ENCODE measurements at regions not wholly inside any gene's neighbourhood (a gene's known extent, or its start where the extent isn't known, plus 50 kb on each side); places are given as distances from the start of the nearest gene placed in this dataset.

DNA sequence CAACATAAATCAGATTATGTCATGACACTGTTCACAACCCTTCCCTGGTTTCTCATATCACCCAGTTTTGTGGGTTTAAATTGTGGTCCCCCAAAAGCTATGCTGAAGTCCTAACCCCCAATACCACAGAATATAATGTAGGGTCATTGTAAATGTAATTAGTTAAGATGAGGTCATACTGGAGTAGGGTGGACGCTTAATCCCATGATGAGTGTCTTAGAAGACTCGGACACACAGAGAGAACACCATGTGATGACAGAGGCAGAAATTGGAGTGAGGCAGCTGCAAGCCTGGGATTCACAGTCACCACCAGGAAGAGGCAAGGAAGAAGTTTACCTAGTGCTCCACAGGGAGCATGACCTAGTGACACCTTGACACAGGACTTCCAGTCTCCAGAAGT lies 197.8 kb downstream of the SALL1 start:
- DNase-seq, result no peak

DNA sequence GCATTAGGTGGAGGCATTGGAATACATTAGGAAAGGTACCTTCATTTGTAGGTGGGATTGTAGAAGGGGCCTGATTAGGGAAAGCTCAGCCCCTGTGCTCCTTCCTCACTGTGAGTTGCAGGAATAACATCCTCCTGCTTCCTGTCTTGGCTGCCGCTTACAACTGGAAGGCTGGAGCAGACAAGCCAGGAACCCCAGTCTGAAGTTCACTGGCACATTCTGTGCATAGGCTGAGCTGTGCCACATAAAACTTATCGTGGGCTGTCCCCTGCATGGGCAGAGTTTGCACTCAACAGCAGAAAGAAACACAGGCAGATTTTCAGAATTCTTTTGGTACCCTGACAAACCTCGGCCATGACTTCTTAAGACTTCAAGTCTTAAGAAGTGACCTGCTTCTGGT lies 200.1 kb downstream of the SALL1 start:
- no peak for DNase-seq

DNA sequence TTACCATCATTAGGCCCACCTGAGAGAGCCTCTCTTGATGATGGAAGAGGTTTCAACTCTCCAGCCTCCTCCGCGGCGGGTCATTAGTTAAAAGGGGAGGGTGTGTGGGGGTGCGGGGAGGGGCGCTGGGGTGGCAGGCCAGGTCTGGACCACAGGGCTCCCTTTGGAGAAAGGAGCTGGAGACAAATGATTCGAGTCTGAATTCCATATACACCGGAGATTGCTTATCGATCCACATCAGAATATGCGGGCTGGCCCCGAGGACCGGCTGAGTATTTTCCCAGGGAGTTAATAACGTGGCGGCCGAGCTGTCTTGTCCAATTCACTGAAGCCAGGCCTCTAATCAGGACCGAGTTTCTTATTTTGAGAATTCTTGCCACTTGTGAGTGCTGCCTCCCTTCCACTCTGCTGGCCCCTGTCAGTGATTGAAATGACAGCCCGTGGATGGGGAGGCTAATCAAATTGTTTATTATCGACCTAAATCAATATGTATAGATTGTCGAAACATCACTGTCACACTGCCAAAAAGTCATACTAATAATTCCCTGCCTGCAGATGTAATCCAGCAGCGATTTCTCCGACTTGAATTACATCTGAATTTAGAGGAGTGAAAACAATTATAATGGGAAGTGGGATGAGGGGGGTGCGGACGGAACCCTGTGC lies 202.7 kb downstream of the SALL1 start:
- no peak for DNase-seq

DNA sequence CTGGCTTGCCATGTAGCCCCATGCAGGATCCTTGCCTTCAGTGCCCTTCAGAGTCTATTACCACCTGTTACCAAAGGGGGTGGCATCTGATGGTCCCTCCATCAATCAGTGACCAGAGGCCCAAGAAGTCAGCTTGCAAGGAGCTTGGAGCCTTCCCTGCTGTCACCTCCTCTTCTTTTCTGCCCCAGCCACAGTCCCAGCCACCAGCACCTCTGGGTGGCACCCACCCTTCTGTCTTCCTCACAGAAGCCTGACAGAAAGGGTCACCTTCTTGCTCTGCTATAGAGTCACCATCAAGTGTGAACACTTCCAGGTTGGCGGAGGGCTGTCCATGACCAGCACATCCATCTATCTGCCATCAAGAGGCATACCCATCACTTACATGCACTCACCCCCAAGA lies 203.2 kb downstream of the SALL1 start:
- no peak for DNase-seq

DNA sequence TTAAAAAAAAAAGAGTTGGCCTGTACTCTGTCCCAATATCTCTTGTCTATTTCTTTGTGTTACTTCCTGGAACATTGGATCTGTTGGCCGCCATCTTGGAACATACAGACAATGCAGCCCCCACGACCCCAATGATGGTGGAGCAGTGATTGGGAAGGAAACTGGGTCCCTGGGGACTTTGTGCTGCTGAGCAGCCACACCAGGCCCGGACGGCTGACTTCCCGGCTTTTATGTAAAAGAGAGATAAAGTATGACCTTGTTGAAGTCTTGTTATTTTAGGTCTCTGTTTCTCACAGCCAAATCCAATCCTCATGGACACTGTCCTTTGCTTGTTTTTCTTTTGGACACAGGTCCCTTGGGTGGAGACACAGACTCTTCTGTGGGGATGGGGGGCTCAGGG lies 204.5 kb downstream of the SALL1 start:
- no peak for DNase-seq

DNA sequence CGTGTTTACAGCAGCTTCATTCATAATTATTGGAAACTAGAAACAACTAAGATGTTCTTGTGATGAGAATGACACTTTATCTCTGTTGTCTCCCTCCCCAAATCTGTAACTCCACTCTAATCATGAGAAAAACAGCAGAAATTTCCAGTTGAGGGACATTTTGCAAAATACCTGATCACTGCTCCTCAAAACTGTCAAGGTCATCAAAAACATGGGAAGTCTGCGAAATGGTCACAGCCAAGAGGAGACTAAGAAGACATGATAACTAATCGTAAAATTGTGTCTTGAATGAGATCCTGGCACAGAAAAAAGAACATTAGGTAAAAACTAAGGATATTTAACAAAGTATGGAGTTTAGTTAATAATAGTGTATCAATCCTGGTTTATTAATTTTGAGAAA lies 204.2 kb downstream of the CYLD start:
- no peak for DNase-seq

DNA sequence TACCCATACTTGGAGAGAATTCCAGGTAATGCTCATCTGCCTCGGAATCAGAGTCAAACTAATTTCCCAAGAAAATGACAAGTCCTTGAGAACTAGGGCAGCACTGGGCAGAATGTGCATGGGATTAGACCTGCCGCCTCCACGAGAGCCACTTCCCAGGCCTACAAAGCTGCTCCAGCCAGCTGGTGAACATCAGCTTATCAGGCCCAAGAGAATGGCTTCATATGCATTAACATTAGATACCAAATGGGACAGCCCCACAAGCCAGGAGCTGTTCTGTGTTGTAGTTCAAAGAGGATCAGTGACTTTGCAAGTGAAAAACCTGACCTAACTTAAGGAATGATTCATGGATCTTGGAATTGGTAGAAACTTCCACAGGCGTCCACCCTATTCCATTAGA lies 203.3 kb downstream of the CYLD start:
- DNase-seq, result no peak

DNA sequence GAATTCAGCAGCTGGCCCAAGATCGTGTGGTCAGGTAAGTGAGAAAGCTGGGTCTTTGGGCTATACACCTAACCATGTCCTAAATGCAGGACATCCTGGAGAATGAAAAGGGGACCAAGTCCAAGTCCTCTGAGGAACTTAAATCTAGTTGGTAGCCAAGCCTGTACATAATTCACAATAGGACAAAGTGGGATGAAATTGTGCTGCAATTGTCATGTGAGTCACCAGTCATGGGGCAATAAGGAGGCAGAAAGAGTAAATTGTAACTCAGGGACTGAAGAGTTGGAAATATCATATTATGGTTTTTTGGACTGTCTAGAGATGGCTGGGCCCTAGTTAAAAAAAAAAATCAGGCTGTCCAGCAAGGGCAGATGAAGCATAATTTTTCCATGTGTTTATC lies 202.6 kb downstream of the CYLD start:
- DNase-seq, result no peak

DNA sequence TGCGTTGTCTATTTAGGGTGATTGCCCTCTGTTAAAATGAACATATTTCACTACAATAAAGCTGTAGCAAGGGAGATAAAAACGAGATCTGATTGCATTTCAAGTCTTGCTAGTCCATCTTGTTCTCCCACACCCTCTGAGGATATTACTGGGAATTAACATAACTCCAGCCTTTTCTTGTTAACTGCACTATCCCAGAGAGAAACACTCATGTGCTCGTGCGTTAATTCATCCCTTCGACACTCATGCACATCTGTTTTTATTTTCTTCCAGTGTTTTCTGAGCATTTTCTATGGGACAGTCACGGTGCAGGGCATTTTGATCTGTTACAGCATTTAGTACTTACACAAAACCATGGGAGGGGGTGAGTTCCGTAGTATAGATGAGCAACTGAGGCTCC lies 202.1 kb downstream of the CYLD start:
- no peak for DNase-seq

DNA sequence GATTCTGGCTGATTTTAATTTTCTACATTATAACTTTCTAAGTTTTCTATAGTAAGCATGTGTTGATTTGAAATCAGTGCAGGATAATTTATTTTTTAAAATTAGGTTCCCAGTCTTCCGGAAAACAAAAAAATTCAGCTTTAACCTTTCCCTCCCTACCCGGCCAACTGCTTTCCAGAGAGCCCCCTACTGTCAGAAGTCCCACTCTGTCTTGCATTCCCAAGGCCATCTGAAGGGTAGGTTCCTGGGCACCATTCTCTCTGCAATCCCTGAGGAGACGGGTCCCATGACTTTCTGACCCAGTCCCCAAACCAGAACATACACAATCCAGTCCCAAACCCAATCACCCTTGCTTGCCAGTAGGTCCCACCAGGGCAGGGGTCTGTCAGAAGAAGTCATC lies 200.3 kb downstream of the CYLD start:
- DNase-seq, result no peak

DNA sequence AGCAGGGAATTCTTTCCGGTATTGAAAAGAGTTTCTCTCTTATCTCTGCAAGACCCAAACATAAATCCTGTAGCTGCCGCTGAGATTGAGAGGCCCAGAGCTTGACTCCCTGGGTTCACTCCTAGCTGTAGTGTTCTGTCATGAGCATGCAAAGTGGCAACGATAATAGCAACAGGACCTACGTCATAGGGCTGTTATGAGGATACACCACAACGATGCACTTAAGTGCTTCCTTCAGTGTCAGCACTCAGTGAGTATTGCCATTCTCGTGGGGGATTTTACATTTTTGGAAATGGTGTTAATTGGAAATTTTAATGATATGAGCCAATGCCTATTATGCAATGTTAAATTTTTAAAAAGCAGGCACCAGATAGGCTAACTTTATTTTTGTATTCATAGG lies 199.8 kb downstream of the CYLD start:
- DNase-seq, result no peak

DNA sequence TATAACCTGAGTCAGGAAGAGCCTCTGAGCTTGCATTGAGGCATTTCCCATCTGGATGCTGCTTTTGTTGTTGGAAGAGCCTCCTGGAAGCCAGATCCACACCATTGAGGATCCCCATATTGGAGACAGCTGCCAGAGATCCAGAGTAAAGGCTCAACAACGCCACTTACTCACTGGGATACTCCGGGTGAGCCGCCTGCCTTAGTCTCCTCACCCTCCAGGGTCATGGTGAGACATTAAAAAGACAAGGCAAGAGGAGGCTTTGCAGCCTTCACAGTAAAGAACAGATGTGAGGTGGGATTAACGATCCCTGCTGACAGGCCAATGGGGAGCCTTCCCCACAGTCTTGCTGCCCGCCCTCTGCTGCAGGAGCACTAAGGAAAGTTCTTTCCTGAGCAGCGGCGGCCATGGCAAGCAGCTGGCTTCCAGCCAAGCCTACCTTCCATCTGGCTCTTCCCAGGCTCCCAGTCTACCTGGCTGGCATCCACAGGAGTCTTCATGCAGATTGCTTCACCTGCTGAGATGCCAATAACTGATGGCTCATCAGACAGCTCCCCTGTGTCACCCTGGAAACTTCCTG lies 198.5 kb downstream of the CYLD start:
- DNase-seq, result no peak

DNA sequence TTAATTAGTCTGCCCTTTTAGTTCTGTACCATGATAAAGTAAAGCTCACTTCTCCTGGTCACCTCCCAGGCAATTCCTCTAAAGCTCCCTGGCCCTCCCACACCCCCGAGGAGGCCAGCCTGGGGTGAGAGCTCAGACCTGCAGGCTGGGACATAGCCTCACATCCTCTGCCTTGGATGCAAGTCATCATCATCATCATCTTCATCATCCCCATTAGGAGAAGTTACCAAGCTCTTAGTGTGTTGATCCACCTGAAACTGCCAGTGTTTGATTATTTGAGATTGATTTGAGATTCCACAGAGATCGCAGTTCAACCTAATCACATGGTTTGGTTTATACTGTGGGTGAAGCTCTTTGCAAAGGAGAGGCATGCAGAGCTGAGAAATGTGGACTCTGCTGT lies 197.5 kb downstream of the CYLD start:
- no peak for DNase-seq

DNA sequence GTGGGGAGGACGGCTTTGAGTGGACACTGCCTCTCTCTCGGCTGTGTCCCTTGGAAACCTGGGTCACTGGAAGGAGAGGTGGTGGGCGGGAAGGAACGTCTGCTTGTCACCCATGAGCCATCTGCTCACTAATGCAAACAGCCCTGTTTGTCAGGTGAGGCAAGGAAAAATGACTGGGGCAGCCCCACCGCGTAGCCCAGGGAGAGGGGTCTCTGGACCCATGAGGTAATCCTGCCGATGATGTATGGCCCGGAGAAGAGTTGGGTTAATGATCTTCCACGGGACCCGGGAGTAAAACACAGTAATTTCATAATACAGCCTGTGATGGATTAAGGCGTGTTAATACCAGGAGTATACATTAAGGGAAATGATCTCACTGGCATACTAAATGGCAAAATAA lies 197.0 kb downstream of the CYLD start:
- no peak for DNase-seq

DNA sequence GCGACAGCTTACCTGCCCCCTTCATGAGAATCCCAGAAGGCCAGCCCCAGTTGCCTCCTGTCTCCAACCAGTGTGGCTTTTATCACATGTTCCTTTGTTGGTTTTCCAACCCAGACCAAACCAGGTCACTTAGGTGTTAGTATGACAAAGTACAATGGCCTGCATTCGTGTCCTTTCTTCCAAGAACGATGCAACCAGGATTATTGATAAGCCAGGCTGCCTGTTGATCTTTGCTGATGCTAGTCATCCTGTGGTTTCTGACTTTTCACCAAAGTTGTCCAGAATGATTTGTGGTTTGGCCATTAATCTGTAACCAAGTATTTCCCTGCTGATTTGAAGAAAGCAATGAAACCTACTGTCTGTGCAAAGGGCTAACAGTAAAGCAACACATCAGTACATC lies 191.4 kb downstream of the CYLD start:
- no peak for DNase-seq

DNA sequence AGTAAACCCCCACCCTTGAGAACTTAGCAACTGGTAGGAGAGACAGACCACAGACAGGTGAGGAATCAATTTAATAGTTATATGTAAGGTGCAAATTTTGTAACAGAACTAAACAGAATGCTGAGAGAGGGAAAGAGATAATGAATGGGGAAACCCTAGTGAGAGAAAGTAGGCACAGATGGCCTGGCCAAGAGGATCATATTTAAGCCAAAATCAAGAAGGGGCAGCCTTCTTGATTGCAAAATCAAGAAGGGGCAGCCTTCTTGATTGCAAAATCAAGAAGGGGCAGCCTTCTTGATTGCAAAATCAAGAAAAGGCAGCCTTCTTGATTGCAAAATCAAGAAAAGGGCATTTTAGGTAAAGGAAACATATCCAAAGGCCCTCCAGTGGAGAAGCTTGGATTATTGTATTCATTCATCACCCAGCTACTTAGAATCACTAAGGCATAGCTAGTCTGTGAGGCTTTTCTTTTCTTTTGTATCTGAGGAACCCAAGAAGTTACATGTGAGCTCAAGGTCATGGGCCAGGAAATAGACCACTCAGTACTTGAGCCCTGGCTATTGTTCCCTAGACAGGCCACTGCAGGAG lies 190.6 kb downstream of the CYLD start:
- no peak for DNase-seq

DNA sequence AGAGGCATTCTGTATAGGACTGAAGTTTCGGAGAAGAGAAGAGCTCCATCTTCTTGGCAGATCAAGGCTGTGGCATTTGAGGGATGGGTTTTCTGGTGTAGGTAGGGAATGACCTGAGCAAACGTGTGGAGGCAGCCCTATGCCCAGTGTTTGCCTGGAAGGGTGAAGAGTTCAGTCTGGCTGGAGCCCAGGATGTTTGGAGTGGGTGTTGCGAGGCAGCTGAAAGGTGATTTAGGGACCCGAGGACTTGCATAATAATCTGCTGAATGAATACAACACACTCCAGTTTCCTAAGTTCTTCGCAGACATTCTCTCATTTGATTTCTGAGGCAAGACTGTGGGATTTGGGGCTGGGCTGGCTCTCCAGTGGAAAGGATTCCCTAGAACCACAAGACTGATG lies 186.2 kb downstream of the CYLD start:
- DNase-seq, result no peak

DNA sequence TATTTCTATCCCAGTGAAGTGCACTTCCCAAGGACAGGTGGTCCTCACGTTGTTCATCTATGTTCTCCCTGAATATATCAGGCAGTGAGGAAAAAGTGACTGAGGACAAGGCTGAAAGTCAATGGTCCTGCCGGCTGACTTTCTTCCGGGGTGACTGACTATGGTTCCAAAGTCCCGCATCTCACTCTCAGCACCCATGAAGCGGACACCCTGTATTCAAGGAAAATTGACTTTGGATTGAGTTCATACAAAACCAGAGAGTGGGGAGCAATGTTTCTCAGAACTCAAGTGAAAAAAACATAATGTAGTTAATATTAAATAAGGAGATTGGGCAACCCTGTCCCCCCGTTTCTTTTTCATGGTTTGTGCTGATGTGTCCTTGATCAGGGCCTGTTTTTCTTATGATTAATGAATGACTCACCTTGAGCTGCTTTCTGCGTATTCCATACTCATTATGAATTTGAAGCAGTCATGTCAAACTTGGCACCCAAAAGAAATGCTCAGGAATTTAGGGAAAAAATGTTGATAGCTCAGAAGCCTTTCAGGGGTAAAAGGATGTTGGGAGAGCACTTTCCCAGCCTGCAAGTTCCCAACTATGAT lies 184.0 kb downstream of the CYLD start:
- no peak for DNase-seq

DNA sequence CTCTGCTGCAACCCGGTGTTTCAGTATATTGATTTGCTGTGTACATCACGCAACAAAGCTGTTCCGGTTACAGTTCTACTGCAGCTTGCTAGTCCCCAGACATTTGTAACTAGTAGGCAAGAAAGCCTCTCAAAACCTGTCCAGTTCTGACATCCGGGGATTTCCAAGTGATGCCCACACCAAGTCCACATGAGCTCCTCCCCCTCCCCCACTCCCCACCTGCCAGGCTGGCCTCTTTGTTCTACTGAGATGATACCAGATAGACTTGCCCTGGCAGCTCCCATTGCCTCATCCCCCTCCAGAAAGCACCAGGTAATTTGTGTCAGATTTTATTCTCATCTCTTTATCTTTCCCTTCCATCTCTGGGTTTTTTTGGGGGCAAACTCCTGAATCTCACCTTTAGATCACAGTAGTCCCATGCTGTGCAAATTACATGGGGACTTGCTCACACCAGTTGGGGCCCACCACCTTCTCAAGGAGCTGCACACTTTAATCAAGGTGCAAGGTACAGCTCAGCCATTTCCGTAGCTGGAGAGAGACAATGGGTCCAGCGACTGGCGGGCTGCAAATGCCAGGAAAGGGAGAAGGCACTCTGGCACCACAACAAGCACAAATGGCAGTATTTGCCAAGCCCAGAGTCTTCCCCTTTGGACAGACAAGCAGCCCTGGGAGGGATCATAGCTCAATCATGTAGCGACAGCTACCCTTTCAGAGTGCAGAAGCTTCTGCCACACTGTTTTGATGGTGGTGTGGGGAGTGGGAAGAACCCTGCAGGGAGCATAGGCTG lies 183.1 kb downstream of the CYLD start:
- DNase-seq, result no peak

DNA sequence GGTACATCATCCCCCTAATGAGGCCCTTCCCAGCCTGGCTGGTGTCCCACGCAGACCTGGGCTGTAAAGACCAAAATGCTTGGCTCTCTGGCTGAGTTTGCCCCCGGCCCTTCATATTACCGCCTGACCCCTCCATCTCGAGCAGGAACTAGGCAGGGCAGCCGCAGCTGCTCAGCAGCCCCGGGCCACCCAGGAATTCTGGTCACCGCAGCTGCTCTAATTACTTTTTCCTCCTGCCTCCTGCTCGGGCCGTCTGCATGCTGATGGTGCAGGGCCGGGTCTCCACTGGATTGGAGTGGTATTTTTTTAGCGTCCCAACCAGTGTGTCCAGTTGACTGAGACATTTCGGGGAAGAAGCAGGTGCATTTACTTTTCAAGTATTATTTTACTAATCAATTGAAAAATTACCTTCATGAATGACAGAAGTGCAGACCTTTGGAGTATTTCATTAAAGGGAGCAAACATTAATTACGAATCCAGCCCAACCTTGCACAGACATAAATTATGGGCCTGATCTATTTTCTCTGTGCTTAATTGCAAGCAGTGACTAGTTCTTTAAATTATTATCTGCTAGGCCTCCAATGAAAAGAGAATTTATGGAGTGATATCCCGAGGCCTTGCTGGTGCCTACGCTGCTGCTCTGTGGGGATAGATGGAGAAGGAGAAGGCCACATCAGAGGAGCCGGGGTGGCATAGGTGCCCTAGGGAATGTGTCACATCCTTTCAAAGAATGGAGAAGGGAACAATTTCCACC lies 176.2 kb downstream of the CYLD start:
- DNase-seq, result no peak

DNA sequence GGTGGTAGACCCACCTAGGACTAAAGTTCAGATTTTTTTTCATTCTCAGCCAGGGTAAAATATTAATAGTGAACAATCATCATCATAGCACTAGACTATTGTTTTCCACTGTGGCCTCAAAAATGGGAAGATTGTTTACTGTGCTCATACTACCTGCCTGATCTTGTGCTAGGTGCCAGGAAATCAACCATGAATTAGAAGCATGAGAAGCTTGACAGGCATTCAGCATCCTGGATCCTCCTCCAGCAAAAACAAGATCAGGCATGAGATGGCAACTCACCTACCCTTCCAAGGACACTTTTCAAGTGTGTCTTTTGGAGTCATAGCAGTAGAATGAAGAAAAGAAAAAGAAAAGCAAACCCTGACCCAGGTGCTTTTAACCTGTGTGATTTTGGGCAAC lies 174.2 kb downstream of the CYLD start:
- no peak for DNase-seq

DNA sequence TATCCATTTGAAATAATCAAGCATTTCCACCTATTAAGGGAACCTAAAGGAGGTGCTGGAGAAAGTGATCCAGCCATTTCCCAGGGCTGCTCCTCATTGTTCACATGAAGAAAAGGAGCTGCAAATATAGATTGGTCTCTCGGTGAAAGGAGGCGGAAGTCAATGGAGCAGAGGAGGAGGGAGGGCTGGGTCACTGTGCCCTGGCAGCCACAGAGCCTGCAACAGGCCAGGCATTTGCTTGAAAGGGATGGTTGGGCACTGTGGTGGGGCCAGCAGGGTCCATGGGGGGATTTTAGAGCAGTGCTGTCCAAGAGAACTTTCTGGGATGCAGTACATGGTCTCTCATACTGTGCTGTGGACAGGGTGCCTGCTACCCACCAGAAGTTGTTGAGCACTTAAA lies 173.2 kb downstream of the CYLD start:
- DNase-seq, result no peak

DNA sequence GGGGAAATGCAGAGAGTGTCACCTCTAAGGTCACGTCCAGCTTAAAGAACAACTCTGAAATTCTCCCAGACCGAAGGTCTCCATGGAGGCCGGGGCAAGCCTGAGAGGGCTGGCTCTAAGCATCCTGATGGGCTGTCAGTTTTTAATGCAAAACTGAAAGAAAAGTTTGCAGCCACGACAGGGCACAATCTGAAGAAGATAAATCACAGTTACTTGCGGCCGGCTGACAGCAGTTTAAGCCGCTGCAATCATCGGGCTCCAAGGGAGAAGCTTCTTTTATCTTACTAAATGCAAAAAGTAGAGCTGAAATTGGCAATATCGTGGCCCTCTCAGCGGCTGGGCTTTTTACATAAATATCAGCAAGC lies 168.8 kb downstream of the CYLD start:
- no peak for DNase-seq
